ENCODE measurements at regions not wholly inside any gene's neighbourhood (a gene's known extent, or its start where the extent isn't known, plus 50 kb on each side); places are given as distances from the start of the nearest gene placed in this dataset.

DNA sequence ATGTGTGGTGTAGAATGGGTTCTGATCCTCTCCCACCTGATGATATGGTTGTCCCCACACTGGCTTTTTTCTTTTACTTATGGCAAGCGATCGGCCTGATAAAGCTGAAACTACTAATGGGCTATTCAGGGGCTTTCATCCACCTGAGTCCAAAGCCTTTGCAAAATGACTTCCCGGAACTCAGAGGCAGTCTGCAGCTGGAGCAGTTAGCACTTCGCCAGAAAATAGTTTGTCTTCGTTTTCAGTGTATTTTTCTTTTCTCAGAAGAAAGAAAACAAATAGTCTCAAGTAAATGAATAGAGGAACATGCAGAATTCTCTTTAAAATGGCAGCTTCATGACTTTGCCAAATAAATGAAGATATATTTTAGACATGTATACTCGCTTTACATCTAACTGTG, 306.0 kb upstream of the ADAMTS9 start:
- peak in 1 of 14 donors; percentile 3 for DNase-seq

DNA sequence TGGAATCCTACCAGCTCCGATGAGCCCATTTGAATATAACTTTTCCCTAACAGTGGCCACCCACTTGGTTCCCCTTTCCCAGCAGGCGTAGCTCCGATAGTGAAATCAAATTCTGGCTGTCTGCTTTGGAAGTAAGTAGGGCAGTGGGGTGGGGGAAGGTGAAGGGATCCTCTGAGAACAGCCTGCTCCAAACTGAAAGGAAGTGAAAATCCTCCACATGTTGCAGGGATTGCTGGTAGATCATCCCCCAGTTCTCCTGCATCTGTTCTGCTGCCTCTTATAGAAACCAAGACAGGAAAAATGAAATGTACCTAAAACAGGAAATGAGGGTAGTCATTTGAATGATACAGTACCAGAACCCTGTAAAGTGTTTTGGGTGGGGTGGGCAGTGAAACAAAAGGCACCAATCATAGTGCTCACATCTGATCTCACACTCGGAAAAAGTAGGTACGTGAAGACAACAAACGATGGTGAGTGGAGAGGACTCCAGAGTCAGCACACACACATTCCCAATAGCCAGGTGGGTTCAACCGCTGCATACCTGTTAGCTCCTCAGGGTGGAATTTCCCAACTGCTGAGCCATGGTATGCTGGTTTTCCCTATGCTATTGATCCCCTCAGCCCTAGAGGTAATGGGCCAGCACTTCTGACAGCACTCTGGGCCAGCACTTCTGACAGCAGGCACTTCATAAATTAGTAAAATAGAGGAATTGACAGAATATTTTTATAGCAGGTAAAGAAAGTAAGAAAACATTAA, 304.9 kb upstream of the ADAMTS9 start:
- no peak for DNase-seq

DNA sequence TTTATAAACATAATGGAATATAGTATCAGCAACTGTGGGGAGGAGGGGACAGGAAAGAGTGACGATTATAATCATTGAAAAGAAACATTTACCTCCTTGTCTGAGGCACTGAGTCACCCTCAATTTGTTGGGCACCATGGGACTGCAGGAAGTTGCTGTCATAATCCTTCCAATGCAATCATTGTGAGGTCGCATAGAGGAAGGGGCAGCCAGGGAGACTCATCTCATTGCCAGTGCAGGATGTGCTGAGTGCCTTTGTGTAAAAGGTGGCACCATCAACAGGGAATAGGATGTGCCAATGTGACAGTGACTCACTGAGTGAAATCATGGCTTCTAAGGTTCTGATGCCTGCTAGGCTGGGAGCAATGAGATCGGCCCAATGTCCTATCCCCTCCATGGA, 300.4 kb upstream of the ADAMTS9 start:
- peak in 1 of 14 donors; percentile 36 for DNase-seq

DNA sequence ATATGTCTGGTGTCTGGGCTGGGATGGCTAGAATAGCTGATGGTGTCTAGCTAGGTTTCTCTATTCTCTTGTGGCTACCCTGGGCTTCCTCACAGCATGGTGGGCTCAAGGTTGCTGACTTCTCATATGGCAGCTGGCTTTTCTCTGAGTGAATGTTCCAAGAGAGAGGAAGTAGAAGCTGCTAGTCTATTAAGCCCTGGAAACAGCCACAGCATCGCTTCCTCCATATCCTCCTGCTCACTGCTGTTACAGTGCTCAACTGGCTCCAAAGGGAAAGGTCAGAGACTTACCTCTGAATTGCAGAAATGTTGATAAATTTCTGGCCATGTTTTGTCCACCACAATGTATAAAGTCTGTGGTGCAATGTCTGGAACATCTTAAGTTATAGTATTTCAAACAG, 299.9 kb upstream of the ADAMTS9 start:
- DNase-seq, result no peak

DNA sequence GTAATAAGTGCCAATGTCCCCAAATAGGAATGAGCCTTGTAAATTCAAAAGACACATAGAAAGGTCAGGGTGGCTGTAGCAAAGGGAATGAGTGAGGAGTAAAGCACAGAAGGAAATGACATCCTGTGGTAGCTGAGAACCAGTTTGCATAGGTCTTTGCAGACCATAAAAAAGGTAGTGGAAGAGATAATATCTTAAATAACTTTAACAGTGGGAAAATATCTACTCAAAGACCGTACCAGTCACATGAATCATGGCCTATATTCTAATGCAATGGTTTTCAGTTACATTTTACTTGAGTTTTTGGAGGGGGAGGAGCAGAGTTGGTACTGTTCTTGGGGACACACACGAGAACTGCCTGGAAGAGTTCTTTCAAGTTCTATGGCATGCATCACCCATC, 297.3 kb upstream of the ADAMTS9 start:
- no peak for DNase-seq

DNA sequence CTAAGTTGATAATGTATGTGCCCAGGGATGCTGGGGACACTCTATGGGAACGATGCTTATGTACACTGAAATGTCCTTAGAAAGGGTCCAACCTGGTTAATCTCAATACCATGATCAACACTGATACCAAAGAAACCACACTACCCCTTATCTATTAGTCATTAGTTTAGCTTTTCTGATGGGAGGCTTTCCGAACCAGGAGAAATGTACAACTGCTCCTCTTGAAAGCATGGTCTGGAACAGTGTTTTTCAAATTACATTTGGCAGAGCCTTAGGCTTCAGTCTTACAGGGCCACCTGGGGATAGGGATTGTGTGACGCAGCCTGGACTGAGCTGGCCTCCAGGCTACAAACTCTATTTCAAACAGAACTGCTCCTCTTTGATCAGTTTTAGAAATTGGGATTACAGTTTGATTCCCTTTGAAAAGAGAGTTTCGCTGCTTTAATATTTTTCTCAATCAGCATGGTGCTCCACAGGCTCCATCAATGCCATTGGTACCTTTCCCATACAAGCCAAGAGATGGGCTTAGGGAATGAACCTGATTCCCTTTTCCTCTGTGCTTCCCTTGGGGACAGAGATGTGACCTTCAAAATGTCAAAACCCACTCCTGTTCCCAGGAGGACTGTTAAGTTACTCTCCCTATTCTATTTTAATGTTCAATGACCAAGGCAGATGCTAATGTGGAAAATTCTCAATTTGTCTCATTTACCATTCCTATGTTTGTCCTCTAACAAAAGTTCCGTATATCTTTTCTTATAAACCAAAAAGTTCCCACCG, 296.0 kb upstream of the ADAMTS9 start:
- DNase-seq, result no peak

DNA sequence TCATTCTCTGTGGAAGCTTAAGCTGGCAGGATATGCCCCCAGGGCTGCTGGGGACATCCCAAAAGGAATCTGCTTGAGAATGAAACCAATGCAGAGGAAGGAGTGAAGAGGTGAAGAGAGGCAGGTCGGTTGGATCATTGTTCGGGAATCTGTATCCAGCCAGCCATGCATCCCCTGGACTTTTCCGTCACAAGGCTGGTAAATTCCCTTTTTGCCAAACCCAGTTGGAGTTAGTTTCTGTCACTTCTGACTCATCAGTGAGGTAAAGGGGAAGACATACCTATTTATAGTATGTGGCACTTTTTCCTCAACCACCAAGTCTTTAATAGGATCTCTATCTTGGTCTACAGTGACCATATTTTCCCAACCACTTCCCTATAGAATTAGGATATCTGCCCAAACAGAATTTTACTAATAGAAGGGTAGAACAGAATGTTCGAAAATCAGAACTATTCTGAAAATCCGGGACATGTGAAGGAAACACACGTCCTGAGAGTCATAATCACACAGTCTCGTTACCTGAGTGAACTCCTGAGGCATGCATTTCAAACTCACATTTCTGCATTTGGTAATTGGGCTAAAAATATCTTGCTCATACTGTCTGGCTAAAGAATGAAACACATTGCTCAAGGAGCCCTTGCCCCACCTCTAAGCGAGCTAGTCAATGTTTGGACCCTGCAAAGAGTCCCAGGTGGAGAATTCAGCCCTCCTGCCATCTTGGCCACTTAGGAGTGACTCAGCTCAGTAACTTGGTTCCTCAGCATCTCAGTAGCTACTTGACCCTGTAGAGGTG, 289.7 kb upstream of the ADAMTS9 start:
- DNase-seq, result no peak

DNA sequence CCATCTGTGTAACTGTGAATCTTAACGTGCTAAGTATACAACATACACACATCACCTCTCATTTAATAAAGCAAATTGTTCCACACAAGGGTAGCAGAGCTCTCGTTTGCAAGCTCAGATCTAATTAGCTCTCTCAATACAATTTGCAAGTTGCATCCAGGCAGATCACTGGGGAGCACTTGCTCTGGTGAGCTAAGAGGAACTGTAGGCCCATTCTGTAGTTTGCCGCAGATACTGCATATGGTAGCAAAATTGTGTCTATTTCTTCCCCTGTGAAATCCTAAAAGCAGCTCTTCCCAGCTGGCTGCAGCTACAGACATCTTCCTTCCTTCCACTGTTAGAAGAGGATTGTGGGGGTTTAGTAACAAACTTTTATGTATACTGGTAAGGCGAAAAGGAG, 288.7 kb upstream of the ADAMTS9 start:
- DNase-seq, result no peak

DNA sequence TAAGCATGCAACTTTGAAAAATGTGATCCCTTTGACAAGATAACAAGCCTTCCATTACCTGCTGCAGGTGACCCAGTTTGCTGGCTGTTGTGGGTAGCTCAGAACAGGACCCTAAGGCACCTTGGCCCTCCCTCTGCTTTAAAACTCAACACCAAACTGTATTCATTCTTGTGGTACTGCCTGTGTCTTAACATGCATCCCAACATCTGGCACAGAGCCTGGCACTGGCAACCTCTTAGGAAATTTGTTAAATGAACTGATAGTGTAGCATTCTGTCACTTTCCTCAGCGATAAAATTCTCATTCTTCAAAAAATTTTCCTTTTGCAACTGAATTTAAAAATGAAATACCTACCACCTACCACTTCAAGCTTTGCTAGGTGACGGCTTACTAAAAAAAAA, 287.3 kb upstream of the ADAMTS9 start:
- no peak for DNase-seq

DNA sequence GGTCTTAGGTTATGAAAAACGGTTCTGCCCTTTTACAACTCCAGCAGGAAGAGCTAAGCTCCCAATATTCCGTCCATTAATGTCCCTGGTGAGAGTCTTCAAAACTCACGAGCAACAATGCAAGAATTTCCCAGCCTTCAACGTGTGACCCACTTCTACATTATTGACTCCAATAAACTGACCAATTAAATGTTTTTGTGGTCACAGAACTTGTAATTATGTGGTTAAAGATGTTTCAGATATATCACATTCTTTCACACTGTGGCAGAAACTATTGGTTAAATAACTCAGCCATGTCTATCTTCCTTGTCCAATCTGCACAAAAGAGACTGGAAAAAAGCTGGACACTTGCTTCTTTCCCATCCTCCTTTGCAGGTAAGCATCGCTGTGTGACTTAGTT, 286.6 kb upstream of the ADAMTS9 start:
- no peak for DNase-seq

DNA sequence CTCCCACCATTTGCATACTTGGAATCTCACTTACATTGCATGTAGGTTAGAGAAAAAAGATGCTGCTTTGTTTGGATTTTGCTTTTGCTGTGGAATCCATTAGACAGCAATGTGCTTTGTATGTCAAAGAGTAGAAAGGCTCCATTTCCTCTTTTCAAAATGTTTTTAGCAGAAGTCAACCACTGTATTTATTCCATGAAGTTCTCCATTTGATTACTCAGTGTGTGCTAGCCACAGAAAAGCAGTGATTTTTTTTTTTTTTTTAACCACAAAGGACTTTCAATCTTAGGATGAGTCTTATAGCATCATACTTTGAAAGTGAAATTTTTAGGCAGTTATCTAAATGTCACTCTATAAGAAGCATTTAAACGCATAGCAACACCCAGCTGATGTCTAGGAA, 285.0 kb upstream of the ADAMTS9 start:
- DNase-seq, result no peak

DNA sequence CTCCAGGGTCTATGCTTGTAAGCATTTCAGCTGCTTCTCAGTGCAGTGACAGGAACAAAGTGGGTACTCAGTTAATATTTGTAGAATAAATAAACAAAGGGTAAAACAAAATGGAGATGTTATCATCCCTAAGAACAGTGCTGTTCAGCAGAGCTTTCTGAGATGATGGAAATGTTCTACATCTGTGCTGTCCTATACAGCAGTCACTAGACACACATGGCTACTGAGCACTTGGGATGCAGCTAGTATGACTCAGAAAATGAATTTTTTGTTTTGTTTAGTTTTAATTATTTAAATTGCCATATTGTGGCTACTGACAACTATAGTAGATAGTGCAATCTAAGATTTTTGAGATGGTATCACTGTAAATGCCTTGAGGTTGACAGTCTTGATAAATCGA, 283.8 kb upstream of the ADAMTS9 start:
- no peak for DNase-seq

DNA sequence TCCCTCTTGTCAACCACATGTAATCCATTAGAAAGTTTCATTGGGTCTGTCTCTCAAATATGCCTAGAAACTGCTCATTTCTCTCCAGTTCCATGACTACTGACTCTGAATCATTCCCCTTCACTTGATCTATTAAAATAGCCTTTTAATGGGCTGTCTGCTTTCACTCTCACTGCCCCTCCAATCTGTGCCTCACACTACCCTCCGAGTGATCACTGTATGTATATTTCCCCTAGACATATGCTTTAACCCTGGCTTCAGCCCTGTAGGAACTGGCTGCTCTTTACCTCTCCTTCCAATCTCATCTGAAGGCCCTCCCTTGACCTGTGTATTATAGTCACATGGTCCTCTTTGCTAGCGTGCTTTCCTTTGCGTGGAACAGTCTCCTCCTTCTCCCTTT, 282.8 kb upstream of the ADAMTS9 start:
- DNase-seq, result no peak

DNA sequence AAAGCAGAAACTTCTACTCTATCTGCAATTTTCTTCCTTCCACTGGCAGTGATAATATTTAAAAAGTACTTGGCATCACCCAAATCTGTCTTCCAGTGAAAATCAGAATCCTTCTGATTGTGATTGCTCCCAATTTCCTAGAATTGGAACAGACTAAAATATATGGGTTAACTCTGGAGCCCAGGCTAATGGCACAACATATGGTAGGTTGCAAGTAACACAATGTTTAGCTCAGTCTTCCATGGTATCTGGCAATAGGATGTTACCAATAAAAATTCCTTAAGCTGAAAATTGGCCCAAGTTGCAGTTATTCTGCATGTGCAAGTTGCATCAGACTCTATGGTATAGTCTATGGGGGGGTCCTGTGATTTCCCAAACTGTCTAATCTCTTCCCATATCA, 273.5 kb upstream of the ADAMTS9 start:
- DNase-seq, result no peak

DNA sequence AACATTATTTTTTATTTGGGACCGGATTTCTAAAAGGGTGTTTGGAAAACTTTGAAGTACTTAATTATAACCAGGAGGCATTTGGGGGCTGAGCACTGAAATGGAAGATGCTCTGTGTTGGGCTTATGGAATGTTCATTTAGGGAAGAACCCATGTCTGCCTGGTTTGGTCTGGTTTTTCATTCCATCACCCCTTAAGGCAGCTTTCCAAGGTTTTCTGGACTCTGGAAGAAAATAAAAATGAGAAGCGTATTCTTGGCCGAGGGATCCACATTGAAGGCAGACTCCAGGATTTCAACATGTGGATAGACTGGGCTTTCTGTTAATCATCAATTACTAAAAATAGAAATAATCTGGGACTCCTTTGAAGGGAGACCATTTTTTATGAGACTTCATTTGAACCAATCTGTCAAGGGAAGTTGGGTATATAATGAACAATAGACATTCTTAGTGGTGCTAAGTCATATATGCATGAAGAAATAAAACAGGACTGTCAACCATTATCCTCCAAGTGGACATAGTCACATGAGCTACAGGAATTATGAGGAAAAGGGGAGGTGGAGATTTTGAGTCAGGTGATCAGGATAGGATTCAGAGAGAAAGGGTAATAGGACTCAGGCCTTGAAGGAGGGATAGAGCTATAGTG, 270.5 kb upstream of the ADAMTS9 start:
- DNase-seq, result no peak

DNA sequence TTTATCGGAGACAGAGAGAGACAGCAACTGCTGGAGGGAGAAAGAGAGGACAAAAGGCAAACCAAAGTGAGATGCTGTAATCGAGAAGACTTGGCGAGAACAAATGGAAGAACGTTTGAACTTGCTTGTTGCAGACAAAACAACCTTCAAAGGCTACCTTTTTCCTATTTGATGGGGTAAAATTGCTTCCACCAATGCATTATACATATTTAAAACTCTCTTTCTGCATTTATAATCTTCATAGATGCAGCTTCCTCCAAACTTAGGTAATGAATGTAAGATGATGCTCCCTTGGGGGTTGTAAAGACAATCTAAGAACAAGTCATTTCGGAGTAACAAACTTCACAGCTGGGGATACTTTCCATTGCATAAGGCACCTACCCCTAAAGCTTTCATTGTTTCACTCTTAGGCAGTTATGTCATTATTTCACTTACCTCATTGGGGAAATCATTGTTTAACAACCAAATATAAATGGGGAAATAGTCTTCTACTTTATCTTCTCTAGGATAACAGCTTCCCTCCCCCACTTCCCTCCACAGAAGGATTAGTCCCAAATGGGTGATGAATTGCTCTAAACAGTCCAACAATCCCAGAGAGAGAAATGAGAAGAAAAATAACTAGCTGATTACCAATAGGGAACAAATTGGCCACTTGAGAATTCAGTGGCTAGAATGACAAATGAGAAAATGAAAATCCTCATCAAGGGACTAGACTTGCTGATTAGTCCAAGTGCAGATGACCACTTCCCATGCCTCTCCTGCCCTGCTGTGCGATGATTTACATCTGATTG, 269.8 kb upstream of the ADAMTS9 start:
- no peak for DNase-seq

DNA sequence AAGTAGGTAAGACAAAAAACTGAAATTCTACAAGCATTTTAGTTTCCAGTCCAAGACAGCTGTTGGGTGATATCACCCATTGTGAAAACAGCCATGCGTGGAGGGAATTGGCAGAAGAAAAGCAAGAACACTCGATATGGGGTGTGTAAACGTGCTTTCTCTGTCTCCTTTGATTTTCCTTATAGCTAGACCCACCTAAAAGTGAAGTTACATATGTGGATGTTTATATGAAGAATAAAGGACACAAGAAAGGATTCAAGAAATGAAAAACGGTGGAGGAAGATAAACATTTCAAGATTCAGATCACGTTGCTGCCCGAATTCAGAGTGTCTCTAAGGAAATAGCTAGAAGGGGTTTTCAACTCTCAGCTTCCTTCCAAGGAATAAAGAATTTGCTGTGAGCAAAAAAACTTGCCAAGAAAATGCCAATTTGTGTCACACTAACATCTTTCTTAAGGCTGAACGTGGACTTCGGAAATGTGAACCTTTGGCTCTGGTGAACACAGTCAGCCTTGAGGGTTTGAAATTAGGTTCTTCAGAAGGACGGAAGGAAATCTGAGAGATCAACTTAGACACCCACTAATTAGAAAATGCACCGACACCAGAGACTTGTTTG, 269.0 kb upstream of the ADAMTS9 start:
- DNase-seq, result no peak

DNA sequence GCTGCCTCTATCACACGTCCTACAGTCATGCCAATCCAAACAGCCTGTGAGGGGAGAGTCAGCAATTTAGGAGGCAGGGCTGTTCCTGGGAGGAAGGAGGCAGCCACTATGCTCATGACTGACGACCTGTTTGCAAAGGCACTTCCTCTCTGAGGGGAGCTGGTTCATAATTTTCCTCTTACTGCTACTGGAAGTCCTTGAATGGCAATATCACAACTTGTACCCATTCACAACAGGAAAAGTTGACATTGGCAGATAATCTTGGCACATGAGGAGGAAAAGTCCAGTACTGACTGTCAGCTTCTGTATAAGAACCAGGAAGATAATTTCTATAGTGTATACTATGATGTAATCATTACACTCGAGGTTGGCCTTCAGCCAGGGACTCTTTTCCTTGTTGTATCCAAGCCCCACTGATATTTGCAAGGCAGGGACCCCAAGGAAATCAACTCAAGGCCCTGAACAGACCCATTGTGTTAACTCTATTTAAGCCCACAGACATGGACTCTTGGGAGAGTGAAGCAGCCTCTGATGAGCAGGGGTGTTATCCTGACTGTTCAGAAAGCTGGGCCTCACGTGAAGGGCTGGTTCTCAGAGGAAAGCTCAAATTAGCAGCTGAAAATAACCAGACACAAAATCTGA, 267.3 kb upstream of the ADAMTS9 start:
- no peak for DNase-seq

DNA sequence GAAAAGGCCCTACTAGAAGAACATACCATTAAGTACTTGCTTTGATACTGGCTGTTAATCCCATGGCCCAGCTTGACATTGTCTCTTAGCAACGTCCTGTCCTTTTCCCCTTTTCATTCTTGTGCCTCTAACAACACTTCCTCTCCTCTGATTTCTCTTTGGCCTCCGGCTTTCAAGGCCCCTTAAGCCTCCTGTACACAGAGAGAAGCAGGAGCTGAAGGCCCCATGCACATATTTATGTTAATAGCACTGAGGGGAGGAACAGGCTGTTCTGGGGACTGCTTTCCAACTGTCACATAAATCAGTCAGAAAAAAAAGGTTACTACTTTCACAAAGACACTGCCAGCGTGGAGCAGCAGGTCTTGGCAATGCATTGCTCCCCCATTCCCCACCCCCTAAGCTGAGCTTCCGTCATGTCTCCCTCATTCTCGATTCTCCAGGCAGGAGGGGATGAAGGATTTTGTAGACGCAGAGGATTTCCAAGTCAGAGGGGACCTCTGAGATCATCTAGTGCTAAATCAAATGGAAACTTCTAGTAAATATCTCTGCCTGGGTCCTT, 257.4 kb upstream of the ADAMTS9 start:
- DNase-seq, result peak in 9 of 14 donors; percentile 0 to 64 (median 22)

DNA sequence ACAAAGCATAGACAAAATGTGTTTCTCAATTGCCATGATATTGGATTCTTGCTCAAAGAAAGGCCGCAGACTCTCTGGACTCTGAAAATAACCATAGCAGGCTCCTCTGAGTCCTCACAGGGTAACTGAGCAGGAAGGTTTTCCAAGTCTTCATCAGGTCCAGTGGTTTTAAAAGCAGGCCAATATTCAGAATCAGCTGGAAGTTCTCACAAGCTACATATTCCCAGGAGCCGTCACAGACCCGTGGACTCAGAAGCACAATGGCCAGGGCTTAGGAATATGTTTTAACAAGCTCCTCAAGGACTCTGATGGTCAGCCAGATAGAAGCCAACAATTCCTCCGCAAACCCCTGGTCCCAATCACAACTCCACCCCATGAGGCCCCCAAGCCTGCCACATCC, 256.1 kb upstream of the ADAMTS9 start:
- no peak for DNase-seq

Measured in C1 segment of cervical spinal cord (tissue), 14 donors.